ENCODE measurements at regions not wholly inside any gene's neighbourhood (a gene's known extent, or its start where the extent isn't known, plus 50 kb on each side); places are given as distances from the start of the nearest gene placed in this dataset.
A peak's percentile ranks its signal among the peaks of the same experiment; 100 is the strongest.

- peak; percentile 62 for DNase-seq
Measured at GRCh38 chr7:155961241-155962190, 149.3 kb upstream of the SHH start.

- DNase-seq: no peak
Measured at GRCh38 chr7:155959894-155960293, 147.6 kb upstream of the SHH start.

GRCh38 chr7:155956977-155957376 lies 144.7 kb upstream of the SHH start:
- DNase-seq: no peak

GRCh38 chr7:155955367-155955635 lies 143.0 kb upstream of the SHH start:
- DNase-seq: no peak

GRCh38 chr7:155954550-155955366 lies 142.5 kb upstream of the SHH start:
- no peak for DNase-seq

GRCh38 chr7:155953781-155954549 lies 141.7 kb upstream of the SHH start:
- no peak for DNase-seq

GRCh38 chr7:155953501-155953778 lies 141.2 kb upstream of the SHH start:
- no peak for DNase-seq

- DNase-seq: no peak
Measured at GRCh38 chr7:155951554-155952158, 139.4 kb upstream of the SHH start.

- no peak for DNase-seq
Measured at GRCh38 chr7:155950898-155951553, 138.8 kb upstream of the SHH start.

- no peak for DNase-seq
Measured at GRCh38 chr7:155948845-155949244, 136.6 kb upstream of the SHH start.

GRCh38 chr7:155948423-155948822 lies 136.2 kb upstream of the SHH start:
- no peak for DNase-seq

- no peak for DNase-seq
Measured at GRCh38 chr7:155947051-155947450, 134.8 kb upstream of the SHH start.

- no peak for DNase-seq
Measured at GRCh38 chr7:155945670-155946325, 133.5 kb upstream of the SHH start.

- no peak for DNase-seq
Measured at GRCh38 chr7:155944901-155945300, 132.6 kb upstream of the SHH start.

GRCh38 chr7:155943251-155943899 lies 131.1 kb upstream of the SHH start:
- no peak for DNase-seq

GRCh38 chr7:155942226-155942950 lies 130.1 kb upstream of the SHH start:
- DNase-seq: no peak

GRCh38 chr7:155941688-155942087 lies 129.4 kb upstream of the SHH start:
- no peak for DNase-seq

- DNase-seq: no peak
Measured at GRCh38 chr7:155939350-155939749, 127.1 kb upstream of the SHH start.

- no peak for DNase-seq
Measured at GRCh38 chr7:155938129-155938528, 125.9 kb upstream of the SHH start.

GRCh38 chr7:155935726-155936125 lies 123.5 kb upstream of the SHH start:
- DNase-seq: no peak

GRCh38 chr7:155935005-155935557 lies 122.8 kb upstream of the SHH start:
- DNase-seq: no peak

All from stimulated activated CD4-positive, alpha-beta T cell treated with anti-CD3 and anti-CD28 coated beads, Interleukin-15, amount 100 ng/mL, for 24 hours (primary cell).